ENCODE measurements at regions not wholly inside any gene's neighbourhood (a gene's known extent, or its start where the extent isn't known, plus 50 kb on each side); places are given as distances from the start of the nearest gene placed in this dataset.

DNA sequence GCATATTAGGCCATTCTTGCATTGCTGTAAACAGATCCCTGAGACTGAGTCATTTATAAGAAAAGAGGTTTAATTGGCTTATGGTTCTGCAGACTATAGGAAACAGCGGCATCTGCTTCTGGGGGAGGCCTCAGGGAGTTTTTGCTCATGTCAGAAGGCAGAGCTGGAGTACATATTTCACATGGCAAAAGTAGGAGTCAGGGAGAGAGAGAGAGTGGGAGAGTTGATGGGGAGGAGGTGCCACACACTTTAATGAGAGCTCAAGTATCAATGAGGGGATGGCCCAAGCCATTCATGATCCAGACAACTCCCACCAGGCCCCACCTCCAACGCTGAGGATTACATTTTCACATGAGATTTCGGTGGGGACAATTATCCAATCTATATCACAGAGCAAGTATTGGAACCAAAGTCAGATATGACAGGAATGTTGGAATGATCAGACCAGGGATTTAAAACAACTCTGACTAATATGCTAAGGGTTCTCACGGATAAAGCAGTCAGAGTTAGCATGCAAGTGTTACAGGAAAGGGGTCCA, 795.3 kb upstream of the CELF2 start:
- TF ChIP-seq, protein P1, sequence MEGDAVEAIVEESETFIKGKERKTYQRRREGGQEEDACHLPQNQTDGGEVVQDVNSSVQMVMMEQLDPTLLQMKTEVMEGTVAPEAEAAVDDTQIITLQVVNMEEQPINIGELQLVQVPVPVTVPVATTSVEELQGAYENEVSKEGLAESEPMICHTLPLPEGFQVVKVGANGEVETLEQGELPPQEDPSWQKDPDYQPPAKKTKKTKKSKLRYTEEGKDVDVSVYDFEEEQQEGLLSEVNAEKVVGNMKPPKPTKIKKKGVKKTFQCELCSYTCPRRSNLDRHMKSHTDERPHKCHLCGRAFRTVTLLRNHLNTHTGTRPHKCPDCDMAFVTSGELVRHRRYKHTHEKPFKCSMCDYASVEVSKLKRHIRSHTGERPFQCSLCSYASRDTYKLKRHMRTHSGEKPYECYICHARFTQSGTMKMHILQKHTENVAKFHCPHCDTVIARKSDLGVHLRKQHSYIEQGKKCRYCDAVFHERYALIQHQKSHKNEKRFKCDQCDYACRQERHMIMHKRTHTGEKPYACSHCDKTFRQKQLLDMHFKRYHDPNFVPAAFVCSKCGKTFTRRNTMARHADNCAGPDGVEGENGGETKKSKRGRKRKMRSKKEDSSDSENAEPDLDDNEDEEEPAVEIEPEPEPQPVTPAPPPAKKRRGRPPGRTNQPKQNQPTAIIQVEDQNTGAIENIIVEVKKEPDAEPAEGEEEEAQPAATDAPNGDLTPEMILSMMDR (conservative IDR thresholded peaks at IDR 0.05 in 1 of 2, IDR thresholded peaks at IDR 0.05 in 1 of 2; ENCODE audit: extremely low read depth in 1 of 2, insufficient read depth in 1 of 2, low read depth in 1 of 2, low read length in 2 of 2) = no peak
- TF ChIP-seq EZH2 (IDR thresholded peaks at IDR 0.05; ENCODE audit: borderline replicate concordance, low read length) = no peak

Measured in mammary epithelial cell (primary cell).